Panc1 (cell line): ENCODE measurements at regions not wholly inside any gene's neighbourhood (a gene's known extent, or its start where the extent isn't known, plus 50 kb on each side); places are given as distances from the start of the nearest gene placed in this dataset.

Experiments used
- ATAC-seq: fragments of 200-7000 bp; cut with Tn5 transposase; 2 replicates; pipeline ENCODE4 v1.9.1; 2020; ENCODE audit warnings: mild to moderate bottlenecking, moderate library complexity
- BruUV-seq: library from RNA; stranded (reverse); fragments of 400-500 nt; replicated peaks from 2 replicates; lab custom pipeline; 2021; lab: Mats Ljungman, UMichigan
- CTCF ChIA-PET: fragments of 300-600 bp; sonication (Branson Sonifier 250); formaldehyde crosslinking; loops from one replicate; lab custom pipeline; 2022; ENCODE audit warnings: antibody characterized with exemption; lab: Charles Lee
- POLR2A ChIA-PET: fragments of 300-600 bp; sonication (Branson Sonifier 250); formaldehyde crosslinking; loops from one replicate; lab custom pipeline; 2022; ENCODE audit warnings: antibody characterized with exemption; lab: Charles Lee
- DNase-seq: peaks from one replicate; pipeline ENCODE4 v3.0.0-alpha.2; 2010; ENCODE audit warnings: low read depth, low spot score
- H3K27ac ChIP-seq: 2 replicates; pipeline ENCODE4 v1.5.1; 2011; ENCODE audit warnings: mild to moderate bottlenecking, low read length, inconsistent platforms
- H3K27me3 ChIP-seq: fragments of 200-500 bp; sonication (Bioruptor generic); 2 replicates; pipeline ENCODE4 v1.6.0; 2014; ENCODE audit warnings: low read length, inconsistent platforms; ENCODE audit not compliant: control insufficient read depth, insufficient read depth
- H3K36me3 ChIP-seq: fragments of 200-500 bp; sonication (Bioruptor generic); 2 replicates; pipeline ENCODE4 v1.5.1; 2014; ENCODE audit warnings: inconsistent platforms, mild to moderate bottlenecking, low read length, moderate library complexity; ENCODE audit not compliant: control insufficient read depth, insufficient read depth
- H3K4me1 ChIP-seq: 2 replicates; pipeline ENCODE4 v1.5.1; 2011; ENCODE audit warnings: inconsistent platforms, mild to moderate bottlenecking, low read length, moderate library complexity; ENCODE audit not compliant: control insufficient read depth, insufficient read depth
- H3K4me3 ChIP-seq, 2 experiments: 2 replicates each; pipeline ENCODE4 v1.5.1; 2011 to 2012; ENCODE audit warnings: low read depth in 2 of 2, low read length in 2 of 2, mild to moderate bottlenecking in 2 of 2, inconsistent platforms in 1 of 2, moderate library complexity in 1 of 2
- H3K9me3 ChIP-seq: fragments of 200-500 bp; sonication (Bioruptor generic); 2 replicates; pipeline ENCODE4 v1.5.1; 2014; ENCODE audit warnings: low read depth, mild to moderate bottlenecking, inconsistent platforms, low read length, moderate library complexity; ENCODE audit not compliant: control insufficient read depth, insufficient read depth
- CTCF ChIP-seq: fragments of 450-650 bp; IDR thresholded peaks from 2 replicates; pipeline ENCODE4 v1.5.1; 2017; ENCODE audit warnings: mild to moderate bottlenecking
- POLR2AphosphoS5 ChIP-seq: IDR thresholded peaks from 2 replicates; pipeline ENCODE4 v1.6.1; 2012; ENCODE audit warnings: mild to moderate bottlenecking, low read depth, low read length, moderate library complexity
- REST ChIP-seq, 2 experiments: IDR thresholded peaks; 2 replicates each; pipeline ENCODE4 v1.6.1; 2011 to 2012; ENCODE audit warnings: low read depth in 2 of 2, control low read depth in 1 of 2, low read length in 1 of 2, mild to moderate bottlenecking in 1 of 2, moderate library complexity in 1 of 2; ENCODE audit not compliant: insufficient read depth in 1 of 2
- SIN3A ChIP-seq: IDR thresholded peaks from 2 replicates; pipeline ENCODE4 v1.6.1; 2012; ENCODE audit warnings: low read depth, mild to moderate bottlenecking, low read length, moderate library complexity, borderline replicate concordance; ENCODE audit not compliant: insufficient read depth
- TCF7L2 ChIP-seq: IDR thresholded peaks from 2 replicates; pipeline ENCODE4 v1.6.1; 2011; ENCODE audit warnings: mild to moderate bottlenecking, low read depth, low read length, inconsistent platforms
- in situ Hi-C: cut with HindIII; loops from 2 replicates; pipeline ENCODE4 v1.10.0; 2016; ENCODE audit warnings: low sequenced_read_pairs, low pct_unique_long_range_greater_than_20kb
- intact Hi-C: fragments of 100-400 bp; cut with micrococcal nuclease; formaldehyde crosslinking; loops from one replicate; pipeline ENCODE4 v1.10.0; 2022; ENCODE audit not compliant: unreplicated experiment

- no TSS peak for BruUV-seq
- H3K9me3 ChIP-seq: no peaks in the 10 kb centered on the region
- in situ Hi-C loops: no loop called here
- ChIA-PET POLR2A (no interaction called here), CTCF (no interaction called here)
- ATAC-seq (no peak), DNase-seq (no peak)
- H3K27ac ChIP-seq: 0 out of 2 replicates have a peak overlapping the region, but pooled peaks have one; percentile 21
- intact Hi-C loops: no loop called here
- TF ChIP-seq SIN3A: no peak
- TF ChIP-seq CTCF: no peak
- no peak for TF ChIP-seq POLR2AphosphoS5
- no peak for TF ChIP-seq REST (IDR thresholded peaks at IDR 0.05; ENCODE audit: insufficient read depth in 1 of 2, low read depth in 2 of 2, low read length in 1 of 2)
- TF ChIP-seq TCF7L2: no peak
- no peaks in the 10 kb centered on the region for H3K27me3 ChIP-seq
- no peak overlapping the region for H3K4me3 ChIP-seq
- H3K4me1 ChIP-seq: peaks cover 3% of the 10 kb centered on the region; the same call in 1 of the 2 replicates
- H3K36me3 ChIP-seq: no peaks in the 10 kb centered on the region
Measured at GRCh38 chr15:96252148-96252547, 78.4 kb upstream of the NR2F2 start.

- DNase-seq: no peak
- no peak overlapping the region for H3K27ac ChIP-seq
- no peaks in the 10 kb centered on the region for H3K36me3 ChIP-seq
- ChIA-PET CTCF (no interaction called here), POLR2A (no interaction called here)
- peaks cover 3% of the 10 kb centered on the region; the same call in 1 of the 2 replicates for H3K4me1 ChIP-seq
- no peaks in the 10 kb centered on the region for H3K9me3 ChIP-seq
- no peak for ATAC-seq
- H3K4me3 ChIP-seq: no peak overlapping the region
- H3K27me3 ChIP-seq: no peaks in the 10 kb centered on the region
- no TSS peak for BruUV-seq
- peak; percentile 79 for TF ChIP-seq TCF7L2
- TF ChIP-seq CTCF: no peak
- intact Hi-C loops (no loop called here), in situ Hi-C loops (no loop called here)
Measured at GRCh38 chr15:96253006-96253747, 77.3 kb upstream of the NR2F2 start.
